WTC11 (cell line): ENCODE measurements at regions not wholly inside any gene's neighbourhood (a gene's known extent, or its start where the extent isn't known, plus 50 kb on each side); places are given as distances from the start of the nearest gene placed in this dataset.

Experiments used
- FOXJ3 ChIP-seq: sonication (generic); formaldehyde crosslinking; IDR thresholded peaks from 2 replicates; pipeline ENCODE4 v1.9.0; 2021; ENCODE audit warnings: missing genetic modification reagents, mild to moderate bottlenecking, borderline replicate concordance
- TF ChIP-seq, protein P1 (sequence below): fragments of 200-600 bp; IDR thresholded peaks from 2 replicates; pipeline ENCODE4 v1.8.0; 2022; ENCODE audit warnings: antibody characterized with exemption
- TF ChIP-seq, protein P2 (sequence below): sonication (generic); formaldehyde crosslinking; IDR thresholded peaks from 2 replicates; pipeline ENCODE4 v1.8.0; 2022; ENCODE audit warnings: mild to moderate bottlenecking, missing genetic modification reagents

DNA sequence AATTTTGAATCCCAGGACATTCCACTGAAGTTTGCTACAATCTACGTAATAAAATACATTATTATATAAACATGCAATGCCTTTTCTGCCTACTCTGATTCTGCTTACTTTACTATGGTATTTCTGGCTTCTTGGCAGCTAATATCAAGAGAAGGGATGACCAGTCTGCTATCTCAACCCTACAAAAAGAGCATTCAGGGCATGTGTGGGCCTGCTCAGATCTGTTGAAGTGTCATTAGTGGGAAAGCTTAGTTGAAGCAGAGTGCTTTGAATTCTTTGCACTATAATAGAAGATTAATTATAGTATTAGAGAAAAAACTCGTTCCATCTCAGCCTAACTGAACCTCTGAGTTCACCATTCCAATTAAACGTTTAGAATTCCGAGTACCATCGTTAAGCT is 339.5 kb upstream of the ISL1 start:
- TF ChIP-seq, protein P1, sequence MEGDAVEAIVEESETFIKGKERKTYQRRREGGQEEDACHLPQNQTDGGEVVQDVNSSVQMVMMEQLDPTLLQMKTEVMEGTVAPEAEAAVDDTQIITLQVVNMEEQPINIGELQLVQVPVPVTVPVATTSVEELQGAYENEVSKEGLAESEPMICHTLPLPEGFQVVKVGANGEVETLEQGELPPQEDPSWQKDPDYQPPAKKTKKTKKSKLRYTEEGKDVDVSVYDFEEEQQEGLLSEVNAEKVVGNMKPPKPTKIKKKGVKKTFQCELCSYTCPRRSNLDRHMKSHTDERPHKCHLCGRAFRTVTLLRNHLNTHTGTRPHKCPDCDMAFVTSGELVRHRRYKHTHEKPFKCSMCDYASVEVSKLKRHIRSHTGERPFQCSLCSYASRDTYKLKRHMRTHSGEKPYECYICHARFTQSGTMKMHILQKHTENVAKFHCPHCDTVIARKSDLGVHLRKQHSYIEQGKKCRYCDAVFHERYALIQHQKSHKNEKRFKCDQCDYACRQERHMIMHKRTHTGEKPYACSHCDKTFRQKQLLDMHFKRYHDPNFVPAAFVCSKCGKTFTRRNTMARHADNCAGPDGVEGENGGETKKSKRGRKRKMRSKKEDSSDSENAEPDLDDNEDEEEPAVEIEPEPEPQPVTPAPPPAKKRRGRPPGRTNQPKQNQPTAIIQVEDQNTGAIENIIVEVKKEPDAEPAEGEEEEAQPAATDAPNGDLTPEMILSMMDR: no peak
- TF ChIP-seq, protein P2, sequence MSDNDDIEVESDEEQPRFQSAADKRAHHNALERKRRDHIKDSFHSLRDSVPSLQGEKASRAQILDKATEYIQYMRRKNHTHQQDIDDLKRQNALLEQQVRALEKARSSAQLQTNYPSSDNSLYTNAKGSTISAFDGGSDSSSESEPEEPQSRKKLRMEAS: no peak
- TF ChIP-seq FOXJ3: no peak
